Stimulated activated CD4-positive, alpha-beta T cell treated with anti-CD3 and anti-CD28 coated beads, Interleukin-1b, Interleukin-23, amount 100 ng/mL, for 24 hours (primary cell): ENCODE measurements at regions not wholly inside any gene's neighbourhood (a gene's known extent, or its start where the extent isn't known, plus 50 kb on each side); places are given as distances from the start of the nearest gene placed in this dataset.

Source experiments
- DNase-seq, 4 experiments: peaks; one replicate each; pipeline ENCODE4 v3.0.0-alpha.2; 2020; ENCODE audit warnings: low read depth in 4 of 4, low spot score in 1 of 4

DNA sequence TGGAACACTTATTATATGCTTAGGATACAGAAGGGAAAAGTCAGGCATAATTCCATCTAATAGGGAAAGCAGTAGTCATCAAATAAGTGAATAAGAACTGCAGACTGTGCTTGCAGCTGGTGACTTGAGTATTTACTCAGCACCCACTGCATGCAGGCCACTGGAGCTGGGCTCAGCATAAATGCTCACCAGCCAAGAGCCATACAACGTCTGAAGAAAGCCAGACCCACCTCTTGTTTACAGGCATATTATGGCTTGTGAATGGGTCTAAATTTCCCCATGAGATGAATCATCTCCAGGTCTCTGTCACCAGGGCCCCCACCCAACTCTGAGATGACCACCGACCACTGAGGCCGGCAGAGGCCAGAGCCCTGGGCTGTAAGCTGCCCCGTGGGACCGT lies 123.8 kb upstream of the PKDCC start:
- no peak for DNase-seq

DNA sequence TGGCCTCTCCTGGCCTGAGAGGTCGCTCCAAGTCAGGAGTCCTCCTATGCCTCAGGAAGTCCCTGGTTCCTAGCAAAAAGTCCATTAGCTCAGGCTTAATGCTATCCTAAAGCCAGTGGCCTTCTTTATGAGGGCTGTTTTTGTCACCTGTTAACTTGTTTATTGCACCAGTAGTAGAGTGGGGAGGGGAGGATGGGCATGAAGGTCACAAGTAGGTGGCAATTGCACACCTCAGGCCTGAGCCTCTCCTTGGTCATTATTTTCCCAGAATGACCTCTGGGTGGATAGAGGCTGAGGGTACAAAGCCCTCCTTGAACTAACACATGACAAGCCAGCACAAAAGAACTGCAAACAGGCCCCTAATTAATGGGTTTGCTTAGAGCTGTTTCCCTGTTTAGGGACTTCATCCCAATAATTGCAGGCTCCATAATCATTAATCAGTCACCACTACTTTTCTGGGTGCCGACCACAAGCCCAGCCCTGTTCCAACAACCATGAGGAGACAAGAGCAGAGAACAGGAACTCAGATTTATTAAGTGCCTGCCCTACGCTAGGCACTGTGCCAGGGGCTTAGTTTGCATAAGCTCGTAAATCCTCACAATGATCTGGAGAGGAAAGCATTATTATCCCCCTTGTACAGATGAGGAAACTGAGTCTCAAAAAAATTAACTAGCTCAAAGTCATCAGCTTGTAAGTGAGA lies 123.0 kb upstream of the PKDCC start:
- DNase-seq, result no peak

DNA sequence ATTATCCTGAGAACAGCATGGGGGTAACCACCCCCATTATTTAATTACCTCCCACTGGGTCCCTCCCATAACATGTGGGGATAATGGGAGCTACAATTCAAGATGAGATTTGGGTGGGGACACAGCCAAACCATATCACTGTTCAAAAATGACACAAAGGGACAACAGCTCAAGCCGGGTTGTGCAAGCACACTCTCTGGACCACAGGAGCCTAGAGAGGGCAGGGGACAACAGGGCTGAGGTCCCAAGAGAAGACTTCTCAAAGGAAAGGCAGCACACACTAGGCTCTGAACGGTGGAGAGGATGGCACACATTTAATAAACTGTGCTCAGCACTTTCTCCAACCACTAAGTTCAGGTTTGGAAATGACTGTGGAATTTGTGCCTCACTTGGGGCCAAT lies 122.1 kb upstream of the PKDCC start:
- DNase-seq, result no peak

DNA sequence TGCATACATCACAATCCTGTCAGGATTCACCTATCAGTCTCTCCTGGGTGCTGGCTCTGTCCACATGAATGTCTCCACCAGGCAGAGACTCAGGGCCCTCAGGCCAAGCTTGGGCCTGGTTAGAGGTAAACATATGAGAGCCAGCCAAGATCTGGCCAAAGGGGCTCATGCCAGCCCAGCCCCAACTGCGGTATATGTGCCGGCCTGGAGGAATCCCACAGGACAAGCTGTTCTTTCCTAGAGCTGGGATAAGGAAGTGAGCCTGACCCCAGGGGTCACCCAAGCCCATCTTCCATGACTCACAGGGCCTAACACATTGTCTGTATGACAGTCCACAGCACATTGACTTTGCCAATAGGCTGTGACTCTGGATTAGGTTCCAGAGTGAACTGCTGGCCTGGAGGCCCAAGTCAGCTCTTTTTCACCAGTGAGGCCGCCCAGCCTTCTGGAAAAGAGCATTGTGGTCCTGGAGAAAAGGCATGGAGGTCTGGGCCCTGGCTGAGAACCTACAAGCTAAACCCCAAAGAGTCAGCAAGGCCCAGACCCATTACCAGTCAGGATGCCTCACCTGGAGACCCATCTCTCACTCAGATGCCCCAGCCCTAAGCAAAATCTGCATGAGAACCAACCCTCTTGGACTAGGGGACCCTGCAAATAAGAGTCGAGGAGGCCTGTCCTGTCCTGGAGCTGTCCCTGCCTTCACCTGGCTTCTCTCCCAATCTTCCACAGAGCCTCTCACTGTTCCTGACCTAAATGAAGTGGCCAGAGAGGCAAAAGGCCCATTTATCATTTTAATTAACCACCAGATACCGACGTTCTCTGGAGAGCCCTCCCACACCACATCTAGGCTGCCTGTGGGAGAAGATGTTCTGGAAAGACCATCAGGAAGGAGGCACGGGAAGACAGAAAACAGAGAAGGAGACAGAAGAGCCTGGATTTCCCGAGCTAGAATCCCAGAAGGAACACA lies 120.9 kb upstream of the PKDCC start:
- DNase-seq, result no peak

DNA sequence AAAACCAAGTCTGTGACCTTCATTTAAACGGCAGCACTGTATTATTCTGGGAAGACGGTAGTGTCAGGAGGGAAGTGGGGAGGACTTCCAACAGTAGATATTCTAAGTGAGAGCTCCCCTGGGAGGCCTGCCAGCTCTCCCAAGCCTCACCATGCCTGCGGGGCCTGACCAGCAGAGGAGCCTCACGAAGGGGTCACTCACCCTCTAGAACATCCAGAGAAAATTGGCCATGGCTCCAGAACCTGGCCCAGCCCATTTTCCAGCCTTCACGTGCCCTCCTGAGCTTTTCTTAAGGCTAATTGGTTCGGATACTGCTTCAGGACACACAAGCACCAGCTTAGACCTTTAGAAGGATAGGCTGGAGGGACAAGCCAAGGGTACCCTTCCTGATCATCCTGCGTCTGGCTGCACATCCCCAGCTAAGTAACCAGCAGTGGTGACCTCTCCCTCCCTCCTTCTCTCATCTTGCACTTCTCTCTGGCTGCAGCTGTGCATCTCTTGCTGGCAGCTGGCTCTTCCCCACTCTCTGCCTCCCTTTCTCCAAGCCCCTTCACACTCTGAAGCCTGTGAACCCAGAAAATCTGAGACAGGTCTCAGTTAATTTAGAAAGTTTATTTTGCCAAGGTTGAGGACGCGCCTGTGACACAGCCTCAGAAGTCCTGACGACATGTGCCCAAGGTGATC lies 120.1 kb upstream of the PKDCC start:
- no peak for DNase-seq

DNA sequence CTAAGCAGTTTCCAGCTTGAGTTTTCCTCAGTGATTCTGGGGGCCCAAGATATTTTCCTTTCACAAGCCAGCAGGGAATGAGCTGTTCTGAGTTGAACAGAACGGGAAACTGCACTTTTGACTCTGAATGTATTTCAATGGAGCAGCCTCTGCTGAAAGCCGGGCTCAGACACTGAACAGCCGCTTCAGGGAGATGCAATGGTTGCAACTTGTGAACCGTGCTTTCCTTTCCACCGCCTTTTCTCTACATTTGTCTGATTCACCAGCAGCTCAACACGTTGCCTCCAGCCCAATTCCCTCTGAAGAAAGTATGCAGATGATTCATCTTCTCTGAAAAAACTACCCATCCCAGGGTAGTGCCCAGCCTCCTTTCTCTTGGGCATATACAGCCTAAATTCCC lies 119.3 kb upstream of the PKDCC start:
- DNase-seq, result no peak

DNA sequence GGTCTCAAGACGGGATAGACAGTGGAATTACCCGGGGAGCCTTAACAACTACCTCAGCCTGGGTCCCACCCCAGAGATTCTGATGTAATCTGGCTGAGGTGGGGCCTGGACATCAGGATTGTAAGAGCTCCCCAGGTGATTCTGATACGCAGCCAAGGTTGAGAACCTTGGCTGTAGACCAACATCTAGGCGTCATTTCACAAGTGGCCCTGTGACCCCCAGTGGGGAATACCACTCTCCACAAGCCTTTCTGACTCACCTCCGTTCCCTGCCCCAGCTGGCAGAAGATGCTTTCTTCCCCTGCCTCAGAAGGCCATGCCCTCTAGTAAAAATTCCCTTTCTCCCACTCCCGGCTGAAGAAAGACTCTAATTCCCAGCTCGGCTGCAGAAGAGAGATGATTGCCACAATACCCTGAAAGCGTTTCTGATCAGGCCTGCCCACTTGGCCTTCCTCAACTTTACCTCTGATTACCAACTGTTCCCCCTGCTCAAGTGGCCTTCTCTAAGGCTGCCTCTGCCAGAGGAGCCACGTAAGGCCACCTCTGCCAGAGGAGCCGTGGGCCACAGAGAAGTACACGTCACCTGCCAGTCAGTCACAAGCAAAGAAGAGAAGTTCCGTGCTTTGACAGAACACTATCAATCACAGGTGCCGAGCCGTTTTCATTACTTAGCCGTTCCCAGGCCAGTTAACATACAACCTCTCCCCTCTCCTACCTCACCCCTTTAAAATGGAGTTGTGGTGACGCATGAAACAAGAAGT lies 116.8 kb upstream of the PKDCC start:
- no peak for DNase-seq

DNA sequence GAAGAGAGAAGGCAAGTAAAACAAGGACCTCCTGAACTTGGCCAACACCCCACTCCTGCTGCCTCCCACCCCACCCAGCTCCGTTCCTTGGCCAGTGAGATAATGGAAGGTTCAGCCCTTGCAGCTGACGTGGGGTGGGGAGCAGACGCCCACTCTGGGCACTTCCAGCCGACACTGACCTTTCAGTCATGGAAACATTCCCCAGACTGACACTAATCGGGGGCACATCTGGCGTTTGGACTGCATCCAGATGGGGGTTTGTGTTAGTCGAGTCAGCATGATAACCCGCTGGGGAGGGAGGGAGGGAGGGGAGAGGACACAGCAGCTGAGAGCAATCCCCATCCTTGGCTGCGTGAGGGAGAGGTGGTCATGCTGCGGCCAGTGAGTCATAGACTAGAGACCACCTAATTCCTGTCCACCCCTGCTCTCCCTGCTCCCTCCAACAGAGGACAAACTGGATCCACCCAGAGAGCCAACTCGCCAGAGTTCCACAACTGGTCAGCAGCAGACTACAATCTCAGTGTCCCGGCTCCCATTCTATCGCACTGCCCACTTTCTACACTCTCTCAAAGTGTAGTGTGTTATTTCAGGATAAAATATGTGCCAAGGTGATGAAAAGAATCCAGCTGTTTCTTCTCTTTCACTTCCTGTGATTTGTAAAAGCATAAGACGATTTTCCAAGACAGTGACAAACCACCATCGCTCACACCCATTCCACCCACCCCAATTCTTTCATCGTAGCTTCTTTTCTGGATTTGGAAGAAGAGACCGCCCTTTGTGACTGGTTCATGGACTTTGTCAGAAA lies 115.4 kb upstream of the PKDCC start:
- no peak for DNase-seq

DNA sequence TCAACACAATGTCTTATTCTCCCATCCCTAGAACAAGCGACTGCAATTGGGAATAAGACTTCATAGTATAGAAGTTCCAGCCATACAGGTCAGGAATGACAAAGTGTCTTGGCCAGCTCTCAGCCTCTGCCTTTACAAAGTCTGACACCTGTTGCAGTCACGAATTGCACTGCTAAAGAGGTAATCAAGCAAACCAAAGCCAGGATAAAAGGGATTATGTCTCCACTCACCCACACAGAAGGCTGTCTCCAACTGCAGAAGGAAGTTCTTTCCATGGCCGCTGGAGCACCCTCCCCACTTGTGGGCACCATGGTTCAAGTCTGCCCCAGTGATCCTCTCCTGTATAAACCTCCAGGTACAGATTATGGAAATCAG lies 114.8 kb upstream of the PKDCC start:
- no peak for DNase-seq

DNA sequence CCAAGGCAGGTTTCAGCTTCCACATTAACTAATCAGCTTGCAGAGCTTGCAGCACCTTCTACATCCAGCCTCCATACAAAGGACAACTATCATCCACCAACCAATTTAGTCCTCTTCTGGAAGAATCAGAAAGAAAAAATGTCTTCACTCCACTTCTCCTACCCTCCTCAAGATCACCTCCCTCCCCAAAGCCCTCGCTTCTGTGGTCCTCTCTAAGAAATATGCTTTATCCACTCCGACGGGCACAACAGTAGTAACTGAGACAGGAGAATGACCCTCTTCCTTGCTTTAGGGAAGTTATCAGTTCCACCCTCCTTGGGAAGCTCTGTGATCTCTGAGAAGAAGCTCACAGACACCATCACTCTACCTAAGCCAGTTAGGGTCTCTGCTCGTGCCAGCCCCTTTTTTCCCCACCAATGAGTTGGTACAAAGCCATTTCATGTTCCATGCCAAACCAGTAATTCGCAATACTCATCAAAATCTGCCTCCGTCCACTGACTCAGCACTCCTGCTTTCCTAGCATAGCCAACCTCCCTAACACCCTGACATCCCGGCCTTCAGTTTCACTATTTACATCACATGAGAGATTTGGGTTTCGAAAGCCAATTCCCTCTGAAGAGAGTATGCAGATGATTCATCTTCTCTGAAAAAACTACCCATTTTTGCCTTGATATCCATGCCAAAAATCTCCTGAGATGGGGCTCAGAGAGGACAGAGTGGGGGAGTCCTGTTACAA lies 114.1 kb upstream of the PKDCC start:
- no peak for DNase-seq

DNA sequence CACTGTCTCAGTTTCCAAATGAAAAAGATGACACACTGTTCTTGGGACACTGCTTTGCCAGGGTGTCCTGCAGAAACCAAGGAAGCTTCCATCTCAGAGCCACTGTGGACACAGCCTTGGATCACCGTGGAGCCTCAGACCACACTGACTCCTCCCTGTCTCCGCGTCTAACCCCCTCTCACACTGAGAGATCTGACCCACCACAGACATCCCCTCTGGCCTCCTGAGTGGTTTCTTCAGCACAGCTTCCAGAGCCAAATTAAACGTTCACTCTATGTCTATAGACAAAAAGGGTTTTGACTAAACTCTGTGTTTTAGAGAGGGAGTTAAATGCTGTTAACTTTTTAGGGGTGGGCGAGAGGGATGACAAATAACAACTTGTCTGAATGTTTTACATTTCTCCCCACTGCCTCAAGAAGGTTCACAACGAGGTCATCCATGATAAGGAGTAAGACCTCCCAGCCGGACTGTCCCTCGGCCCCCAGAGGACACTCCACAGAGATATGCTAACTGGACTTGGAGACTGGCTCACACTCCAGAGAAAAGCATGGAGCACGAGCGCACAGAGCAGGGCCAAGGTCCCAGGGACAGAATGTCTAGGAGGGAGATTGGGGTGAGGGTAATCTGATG lies 113.4 kb upstream of the PKDCC start:
- DNase-seq, result no peak

DNA sequence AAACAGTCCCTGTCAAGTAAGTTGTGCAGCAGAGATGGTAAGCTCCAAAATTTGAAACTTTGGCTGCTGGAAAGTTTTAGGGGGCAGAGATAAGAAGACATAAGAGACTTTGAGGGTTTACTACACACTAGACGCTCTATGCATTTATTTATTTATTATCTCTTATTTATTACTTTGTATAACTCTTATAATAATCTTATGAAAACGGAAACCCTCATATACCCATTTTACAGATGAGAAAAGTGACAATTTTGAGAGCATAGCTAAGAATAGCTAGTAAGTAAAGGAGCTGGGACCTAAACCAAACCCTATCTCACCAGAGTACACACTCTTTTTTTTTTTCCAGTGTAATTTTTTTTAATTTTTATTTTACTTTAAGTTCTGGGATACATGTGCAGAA lies 112.8 kb upstream of the PKDCC start:
- no peak for DNase-seq

DNA sequence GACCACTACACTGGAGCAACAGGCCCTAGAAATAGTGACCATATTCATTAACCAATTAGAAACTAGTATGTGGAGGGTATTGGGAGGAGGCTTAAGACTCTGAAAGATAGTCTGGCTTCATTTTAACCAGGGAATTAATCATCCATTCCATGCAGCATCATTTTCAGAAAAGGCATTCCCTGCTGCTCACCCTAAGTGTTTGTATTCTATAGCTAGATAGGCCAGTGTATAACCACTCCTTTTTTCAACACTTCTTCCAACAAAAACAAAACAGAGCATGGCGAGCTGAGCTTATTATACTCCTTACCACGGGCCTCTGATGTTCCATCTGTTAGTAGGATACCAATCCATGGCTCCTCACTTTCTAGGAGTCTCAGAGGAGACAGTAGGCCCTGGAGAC lies 112.0 kb upstream of the PKDCC start:
- DNase-seq, result no peak

DNA sequence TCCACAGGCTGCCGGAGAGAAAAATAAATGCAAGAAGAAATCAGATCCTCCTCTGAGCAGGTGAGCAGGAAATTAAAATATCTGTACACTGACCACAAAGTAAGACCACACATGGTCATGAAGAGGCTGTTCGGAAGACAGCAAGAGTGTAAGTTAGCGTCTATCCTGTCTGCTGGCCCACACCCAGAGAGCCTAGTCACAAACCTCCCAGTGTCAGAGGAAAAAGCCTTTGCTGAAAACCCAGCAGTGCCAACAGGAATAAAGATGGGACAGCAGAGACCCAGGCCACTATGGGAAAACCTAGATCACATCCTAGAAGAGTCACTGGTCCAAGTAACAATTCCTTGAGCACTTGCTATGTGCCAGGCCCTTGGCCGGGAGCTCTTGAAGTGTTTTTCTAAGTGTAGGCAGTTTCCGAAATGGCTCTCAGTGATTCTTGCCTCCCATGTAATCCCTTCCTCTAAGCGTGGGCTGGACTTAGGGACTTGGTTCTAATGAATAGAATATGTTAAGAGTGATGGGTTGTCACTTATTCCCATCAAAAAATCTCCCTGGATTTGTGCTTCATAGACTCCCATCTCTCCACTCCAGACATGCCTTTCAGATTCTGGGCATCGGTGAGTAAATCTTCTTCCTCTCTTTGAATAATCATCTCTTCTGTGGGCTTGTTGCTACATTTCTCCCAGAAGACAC lies 110.9 kb upstream of the PKDCC start:
- DNase-seq, result no peak

DNA sequence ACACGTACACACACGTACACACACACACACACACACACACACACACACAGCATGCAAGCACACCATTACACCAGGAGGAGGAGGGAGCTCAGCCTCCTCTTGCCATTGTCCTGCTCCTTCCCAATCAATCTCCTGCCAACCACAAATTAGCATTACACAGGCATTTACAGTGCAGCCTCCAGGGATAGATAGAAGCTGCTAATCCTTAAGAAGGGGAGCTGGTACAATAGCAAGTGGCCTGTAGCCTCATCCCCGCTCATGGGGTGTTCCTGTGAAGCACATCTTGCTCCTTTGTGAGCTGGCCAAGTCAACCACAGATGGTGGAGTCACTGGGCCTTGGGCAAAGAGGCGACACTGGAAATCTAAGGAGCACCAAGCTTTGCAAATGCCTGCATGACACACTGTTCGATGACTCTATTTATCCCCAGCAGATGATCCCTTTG lies 110.3 kb upstream of the PKDCC start:
- no peak for DNase-seq

DNA sequence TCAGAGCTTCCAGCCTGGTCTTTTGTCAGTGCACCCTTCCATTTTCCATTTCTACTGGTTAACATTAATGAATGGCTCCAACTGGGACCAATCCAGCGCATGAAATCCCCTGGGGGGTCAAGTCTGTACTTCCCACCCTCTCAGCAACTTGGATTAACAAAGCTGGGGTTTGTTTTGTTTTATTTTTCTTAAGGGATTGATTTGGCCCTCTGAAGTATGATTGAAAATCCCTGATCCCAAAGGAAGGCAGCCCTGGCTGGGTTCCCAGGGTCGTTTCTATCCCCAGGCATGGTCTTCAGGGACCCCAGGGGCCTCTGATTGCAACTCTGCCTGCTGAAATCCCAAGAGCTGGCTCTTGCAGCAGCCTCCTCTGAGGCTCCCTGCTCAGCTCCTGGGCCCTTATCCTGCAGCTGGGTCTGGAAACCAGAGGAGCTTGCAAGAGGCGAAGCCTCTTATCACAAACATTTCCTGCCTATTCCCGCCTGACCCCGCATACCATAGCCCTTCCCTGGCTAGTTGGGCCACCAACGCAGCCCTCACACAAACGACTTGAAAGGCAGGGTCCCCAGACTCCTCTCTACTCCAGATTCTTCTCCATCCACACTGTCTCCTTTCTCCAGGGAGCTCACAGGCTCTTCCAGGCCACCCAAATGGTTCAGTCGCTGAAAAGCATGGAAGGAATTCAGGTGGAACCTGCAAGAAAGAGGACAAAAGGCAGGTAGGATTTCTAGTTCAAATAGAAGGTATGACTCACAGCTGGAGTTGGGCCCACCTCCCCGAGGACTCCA lies 109.7 kb upstream of the PKDCC start:
- no peak for DNase-seq

DNA sequence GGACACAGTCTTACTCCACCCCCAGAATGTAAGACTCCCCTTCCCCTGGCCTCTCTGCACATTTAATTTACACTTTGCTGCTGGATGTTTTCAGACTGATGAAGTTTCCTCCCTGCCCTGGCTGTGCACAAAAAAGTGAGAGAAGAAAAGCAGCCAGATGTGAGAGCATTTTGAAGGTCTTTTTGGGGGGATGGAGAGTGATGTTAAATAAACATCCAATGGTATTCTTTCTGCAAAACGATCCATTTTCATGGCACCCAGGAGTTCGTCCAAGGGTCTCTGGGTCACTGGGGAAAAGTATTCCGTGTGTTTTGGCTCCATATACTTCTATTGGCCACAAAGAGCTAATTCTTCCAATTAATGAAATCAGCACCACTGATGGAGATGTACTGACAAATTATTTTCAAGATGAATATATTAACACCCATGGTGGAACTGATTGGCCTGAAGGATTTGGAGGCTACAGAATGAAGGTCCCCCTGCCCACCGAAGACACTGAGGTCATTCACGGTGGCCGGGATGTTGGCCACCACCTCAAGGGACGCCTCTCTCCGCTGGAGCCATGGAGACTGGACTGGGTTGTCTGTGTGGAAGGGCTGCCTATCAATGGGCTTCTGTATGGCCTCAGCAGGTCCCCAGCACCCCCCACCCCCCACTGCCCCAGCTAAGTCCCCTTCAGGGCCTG lies 107.6 kb upstream of the PKDCC start:
- DNase-seq, result no peak
